HG03039 (cell line): ENCODE measurements at regions not wholly inside any gene's neighbourhood (a gene's known extent, or its start where the extent isn't known, plus 50 kb on each side); places are given as distances from the start of the nearest gene placed in this dataset.

ENCODE experiments used
- ATAC-seq: cut with Tn5 transposase; IDR thresholded peaks from one replicate; pipeline ENCODE4 v1.9.1; 2021; ENCODE audit warnings: mild to moderate bottlenecking, moderate library complexity; ENCODE audit not compliant: unreplicated experiment

DNA sequence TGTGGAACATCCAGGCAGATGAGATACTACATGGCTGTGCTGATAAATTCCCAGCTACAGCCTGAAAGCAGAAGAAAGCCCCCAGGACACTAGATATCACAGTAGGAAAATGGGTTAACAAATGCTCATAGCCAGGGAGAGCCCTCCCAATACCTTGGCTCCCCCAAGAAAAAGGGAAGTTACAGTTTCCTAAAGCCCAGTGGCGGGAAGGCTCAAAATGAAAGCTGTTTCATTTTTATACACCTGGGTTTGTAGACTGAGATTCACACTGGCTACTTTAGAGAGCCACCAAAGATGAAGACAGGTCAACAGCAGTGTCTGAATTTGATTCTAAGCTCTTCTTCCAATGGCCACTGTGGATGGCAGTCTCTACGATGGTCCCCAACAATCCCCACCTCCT, 55.0 kb upstream of the TOPAZ1 start:
- no peak for ATAC-seq
